LHCN-M2 (cell line): ENCODE measurements at regions not wholly inside any gene's neighbourhood (a gene's known extent, or its start where the extent isn't known, plus 50 kb on each side); places are given as distances from the start of the nearest gene placed in this dataset.
"Not testable (repeated sequence)": the region's sequence is repeated elsewhere in the genome, so short reads cannot be mapped to it uniquely, and the experiment has no call there.

Experiments
- DNase-seq: peaks from one replicate; pipeline ENCODE4 v3.0.0-alpha.2; 2012; ENCODE audit warnings: low read depth

DNA sequence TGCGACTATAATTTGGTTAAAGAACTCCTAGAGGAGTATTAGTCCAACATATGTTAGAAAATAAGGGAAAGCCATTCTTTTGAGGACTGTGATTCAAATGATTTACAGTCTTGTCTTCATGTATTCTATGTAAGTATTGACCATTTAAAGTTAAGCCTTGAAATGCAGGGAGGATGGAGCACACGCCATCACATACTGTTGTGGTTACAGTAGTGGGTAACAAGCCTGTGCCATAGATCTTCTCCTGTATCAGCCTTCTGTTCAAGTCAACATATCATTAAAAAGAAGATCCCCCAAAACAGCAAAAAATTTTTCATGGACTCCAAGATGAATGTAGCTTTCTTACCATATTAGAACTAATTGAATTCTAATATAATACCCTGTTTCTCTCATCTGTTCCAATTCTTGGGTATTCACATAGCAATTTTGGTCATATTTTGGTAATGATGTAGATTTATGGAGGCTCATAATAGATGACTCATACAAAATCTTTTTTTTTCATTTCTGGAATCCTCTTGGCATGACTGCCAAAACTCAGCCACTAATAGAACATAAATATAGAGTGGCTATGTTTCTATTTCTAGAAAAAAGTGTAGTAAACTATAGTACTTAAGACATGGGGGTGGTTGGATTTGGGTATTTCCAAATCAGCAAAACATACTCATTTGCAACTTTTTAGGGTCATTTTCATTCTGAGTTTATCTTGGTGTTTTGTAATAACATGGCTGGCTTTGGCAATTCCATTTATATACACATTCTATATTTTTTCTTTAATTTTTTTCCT is 413.5 kb downstream of the BCKDHB start:
- peak; percentile 77 for DNase-seq

GRCh38 chr6:80517525-80517924 is 411.1 kb downstream of the BCKDHB start:
- DNase-seq: no peak

DNA sequence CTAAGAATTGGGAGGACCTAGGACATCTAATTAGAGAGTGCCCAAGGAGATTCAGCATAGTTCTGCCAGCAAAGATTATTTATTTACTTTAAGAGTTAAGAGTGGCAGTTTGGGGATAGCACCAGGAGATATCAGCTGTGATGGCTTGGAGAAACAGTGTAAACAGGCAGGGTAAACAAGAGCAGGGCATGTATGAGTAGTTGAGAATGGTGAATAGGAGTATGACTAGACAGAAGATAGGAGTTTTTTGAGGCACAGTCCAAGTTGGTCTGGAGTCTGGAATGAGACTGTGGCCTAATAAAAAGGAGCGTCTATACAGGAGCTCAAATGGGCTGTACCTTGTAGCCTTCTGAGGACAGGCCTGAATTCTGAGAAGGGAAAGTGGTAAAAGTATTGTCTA is 404.1 kb downstream of the BCKDHB start:
- DNase-seq: not testable (repeated sequence)

DNA sequence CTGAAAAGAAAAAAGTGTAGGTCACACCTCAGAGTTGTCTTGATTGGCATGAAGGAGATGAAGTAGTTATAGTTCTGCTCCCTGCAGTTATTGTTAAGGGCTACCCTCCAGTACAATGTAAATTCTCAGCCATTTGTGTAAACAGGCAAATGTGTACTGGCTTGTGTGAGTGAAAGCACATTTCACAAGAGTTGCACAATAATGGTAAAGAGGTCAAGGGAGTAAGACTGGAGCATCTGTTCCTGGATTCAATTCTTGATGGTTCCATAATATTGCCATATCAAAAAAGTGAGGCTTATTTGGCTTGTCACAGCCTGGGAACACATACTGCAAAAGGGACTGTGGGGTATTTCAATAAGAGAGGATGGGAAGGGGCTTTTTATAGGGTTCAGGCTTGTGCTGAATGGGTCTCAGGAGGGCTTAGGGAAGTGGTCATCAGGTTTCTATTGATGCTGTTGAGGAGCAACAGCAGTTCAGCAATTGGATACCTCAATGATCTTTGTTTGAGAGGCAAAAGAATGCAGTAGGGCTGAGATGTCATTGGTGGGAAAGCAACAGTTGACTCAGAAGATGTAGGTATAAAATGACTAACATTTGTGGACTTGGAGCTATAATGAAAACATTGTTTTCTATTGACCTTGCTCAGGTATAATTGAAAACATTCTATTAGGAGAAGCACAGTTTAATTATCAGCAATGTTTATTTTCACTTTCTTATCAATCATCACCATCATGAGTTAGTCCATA is 402.6 kb downstream of the BCKDHB start:
- peak; percentile 32 for DNase-seq

DNA sequence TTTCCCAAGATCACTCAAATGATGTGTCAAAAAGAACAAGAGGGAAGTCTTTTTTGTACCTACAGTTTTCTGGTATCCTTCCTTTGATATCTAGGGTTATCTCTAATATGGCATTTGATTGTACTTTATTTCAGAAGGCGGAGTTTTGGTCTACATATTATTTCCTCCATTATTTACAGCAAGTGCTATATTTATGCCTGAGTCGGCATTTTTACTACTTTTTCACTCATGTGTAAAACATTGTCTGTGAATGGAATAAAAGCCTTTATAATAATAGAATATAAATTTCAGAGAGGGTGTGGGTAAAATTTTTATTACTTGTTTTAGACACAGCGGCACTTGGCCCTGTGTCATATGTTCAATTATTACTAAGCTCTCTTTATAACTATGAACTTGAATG is 398.4 kb downstream of the BCKDHB start:
- no peak for DNase-seq

- no peak for DNase-seq
These were observed 397.2 kb downstream of the BCKDHB start for GRCh38 chr6:80503660-80504059.

GRCh38 chr6:80502871-80503270 is 396.4 kb downstream of the BCKDHB start:
- DNase-seq: no peak

DNA sequence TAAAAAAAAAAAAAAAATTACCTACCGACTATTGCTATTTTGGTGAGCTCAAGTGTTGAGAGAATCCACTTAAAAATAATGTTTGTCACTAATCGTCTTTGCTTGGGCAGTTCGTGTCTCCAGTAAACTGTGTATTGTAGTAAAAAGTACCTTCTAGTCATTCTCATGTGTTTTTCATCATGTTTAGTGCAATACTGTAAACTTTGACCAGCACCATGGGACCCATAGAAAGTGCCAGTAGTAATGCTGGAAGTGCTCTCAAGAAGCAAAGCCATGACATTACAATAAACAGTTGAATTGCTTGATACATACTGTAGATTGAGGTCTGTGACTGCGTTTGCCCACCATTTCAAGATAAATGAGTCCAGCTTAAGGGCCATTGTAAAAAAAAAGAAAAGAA is 395.2 kb downstream of the BCKDHB start:
- no peak for DNase-seq

- DNase-seq: not testable (repeated sequence)
These were observed 391.4 kb downstream of the BCKDHB start for GRCh38 chr6:80497696-80498486.

DNA sequence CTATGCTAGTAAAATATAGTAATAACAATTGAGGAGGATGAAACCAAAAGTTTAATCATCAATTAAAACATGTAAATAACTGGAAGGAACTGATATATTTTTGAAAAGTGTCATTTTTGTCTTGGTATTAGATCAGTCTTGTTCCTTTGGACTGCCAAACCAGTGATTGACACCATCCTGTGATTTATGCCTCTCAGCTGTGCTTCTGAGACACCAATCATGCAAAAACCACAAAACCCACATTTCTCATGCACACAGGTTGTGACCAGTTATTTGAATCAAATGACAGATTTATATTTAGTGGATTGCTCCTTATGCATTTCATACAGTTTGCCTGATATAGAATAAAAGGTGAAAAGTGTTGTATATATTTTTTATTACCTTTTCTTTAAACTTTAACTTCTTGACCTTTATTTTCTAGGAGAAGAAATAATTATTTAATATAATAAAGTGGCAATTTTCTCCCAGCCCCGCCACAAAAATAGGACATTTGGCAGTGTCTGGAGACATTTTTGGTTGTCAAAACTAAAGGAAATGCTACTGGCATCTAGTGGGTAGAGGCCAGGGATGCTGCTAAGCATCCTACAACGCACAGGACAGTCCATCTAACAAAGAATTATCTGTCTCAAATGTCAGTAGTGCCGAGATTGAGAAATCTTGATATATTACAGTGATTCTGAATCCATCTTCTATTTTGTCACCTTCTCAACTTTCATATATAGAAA is 383.6 kb downstream of the BCKDHB start:
- peak; percentile 95 for DNase-seq

GRCh38 chr6:80488190-80488589 is 381.7 kb downstream of the BCKDHB start:
- no peak for DNase-seq

DNA sequence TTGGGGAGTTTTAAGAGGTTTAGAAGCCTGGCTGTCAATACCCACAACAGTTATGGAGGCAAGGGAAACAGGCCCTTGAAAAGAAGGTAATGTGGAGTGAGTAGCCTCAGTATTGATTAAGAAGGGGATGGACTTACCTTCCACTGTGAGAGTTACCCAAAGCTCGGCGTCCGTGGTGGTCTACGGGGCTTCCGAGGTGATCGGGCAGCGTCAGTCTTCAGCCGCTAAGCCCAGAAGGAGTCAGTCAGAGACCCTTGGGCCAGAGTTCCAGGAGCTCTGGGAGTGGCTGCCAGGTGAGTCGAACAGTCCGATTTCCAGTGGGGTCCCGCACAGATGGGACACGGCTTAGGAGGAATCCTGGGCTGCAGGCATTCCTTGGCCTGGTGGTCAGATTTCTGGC is 379.0 kb downstream of the BCKDHB start:
- DNase-seq: not testable (repeated sequence)

DNA sequence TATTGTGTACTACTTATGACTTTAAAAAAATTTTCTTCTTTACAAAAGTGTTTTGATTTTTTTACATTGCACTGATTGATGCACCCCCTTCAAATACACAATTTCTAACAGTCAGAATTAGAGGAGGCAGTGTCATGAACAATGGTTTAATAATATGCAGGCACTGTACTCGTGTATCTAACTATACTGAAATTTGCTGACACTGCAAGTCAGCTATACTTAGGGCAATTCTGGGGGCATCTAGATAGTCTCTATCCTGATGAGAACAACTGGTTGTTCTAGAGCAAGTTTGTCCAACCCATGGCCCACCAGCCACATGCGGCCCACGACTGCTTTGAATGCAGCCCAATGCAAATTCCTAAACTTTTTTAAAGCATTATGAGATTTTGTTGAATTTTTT is 375.6 kb downstream of the BCKDHB start:
- DNase-seq: no peak

DNA sequence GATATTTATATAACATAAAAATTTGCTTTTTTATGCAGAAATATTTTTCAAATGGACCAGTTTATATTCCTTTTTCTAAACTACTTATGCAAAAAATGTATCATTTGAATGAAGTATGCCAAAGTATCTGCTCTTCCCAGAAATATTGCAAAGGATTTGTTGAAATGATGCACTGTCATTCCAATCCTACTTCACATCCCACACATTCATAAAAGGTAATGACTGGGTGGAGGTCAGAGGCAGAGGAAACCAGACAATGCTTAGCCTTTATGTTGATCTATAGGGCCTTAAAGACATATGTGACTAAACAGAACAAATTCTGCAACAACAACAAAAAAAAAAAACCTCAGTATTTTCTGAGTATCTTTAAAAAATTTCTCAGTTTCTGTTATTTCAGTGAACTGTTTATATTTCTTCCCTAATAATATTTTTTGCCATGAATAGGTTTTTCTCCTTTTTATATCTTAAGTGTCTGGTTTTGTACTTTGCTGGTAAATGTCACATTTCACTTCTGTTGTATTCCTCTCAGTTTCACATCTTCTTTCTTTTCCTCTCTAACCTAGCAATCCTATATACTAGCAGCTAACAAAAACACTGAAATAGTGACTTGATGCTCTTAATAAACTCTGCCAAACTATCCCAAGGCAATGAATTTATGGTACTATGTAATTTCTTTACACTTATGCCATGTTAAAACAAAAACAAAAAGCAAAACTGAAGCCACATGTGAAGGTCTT is 374.1 kb downstream of the BCKDHB start:
- DNase-seq: no peak

DNA sequence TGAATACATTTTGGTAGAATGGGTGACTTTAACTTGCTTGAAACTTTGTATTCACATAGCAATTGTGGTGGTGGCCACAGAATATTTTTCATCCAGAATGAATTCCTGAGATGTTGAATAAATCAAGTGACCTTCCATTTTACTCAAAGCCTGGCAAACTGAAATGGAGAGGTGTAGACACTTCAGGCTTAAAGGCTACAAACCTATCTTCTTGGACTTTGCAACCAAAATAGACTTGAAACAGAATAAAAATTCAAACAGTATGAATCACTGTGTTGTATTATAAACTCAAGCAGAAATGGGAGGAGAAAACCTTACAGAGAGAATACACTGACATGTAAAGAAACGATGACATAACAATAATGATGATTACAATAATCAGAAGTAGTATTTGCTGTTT is 371.6 kb downstream of the BCKDHB start:
- no peak for DNase-seq

GRCh38 chr6:80477591-80477990 is 371.1 kb downstream of the BCKDHB start:
- peak; percentile 37 for DNase-seq

DNA sequence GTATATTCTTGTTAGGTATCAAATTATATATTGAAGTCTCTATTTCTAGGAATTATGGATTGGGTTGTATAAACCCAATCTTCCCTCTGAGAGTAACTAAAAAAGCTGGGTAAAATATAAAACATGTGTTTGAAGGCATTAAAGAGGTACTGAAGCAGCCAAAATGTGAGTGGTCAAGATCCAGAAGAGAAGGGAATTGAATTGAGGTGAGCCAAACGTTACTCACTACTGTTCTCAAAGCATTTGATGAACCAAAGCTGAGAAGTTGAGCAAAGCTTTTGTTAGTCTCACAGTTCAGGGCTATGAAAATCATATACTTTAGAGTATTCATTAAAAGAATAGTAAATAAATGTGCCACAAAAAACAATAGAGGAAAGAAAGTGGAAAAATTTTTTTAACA is 365.8 kb downstream of the BCKDHB start:
- no peak for DNase-seq

DNA sequence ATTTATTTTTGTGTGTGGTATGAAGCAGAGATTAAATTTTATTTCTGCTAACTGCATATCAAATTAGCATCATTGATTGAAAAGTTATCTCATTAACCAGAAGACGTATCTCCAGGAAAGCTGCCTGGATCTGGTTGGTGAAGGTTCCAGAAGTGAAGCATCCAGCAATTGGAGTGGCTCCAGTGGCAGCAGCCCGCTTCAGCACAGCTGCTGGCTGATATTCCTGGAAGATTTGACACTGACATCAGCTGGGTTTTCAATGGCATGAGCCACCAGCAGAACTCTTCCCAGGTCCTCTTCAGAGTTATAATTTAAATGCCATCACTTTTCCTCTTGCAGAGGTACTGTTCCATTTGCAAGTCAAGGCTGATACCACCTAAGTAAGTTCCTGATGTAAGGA is 363.5 kb downstream of the BCKDHB start:
- no peak for DNase-seq

DNA sequence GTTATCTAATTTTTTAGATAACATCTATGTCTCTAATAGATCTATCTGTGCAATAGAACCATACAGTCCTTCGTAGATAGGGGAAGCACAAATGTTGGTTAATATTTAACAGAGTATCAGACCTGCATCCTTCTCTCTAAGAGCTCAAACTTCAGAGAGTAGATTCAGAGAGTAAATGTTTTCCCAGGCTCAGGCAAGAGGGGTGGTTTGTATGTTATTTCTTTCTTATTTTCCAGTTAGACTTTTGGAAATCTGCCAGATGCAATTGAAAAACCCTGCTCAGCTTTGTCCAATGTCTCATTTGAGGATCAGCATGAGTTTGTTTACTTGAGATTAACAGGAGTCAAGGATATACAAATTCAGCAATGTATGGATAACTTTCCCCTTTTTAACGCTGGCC is 361.9 kb downstream of the BCKDHB start:
- DNase-seq: no peak

- DNase-seq: no peak
These were observed 360.9 kb downstream of the BCKDHB start for GRCh38 chr6:80467408-80467807.

- DNase-seq: no peak
These were observed 360.5 kb downstream of the BCKDHB start for GRCh38 chr6:80466981-80467380.
